GM19023 (cell line): ENCODE measurements at regions not wholly inside any gene's neighbourhood (a gene's known extent, or its start where the extent isn't known, plus 50 kb on each side); places are given as distances from the start of the nearest gene placed in this dataset.

Experiments
- ATAC-seq: cut with Tn5 transposase; IDR thresholded peaks from one replicate; pipeline ENCODE4 v1.9.1; 2021; ENCODE audit warnings: mild to moderate bottlenecking, moderate library complexity; ENCODE audit not compliant: unreplicated experiment

DNA sequence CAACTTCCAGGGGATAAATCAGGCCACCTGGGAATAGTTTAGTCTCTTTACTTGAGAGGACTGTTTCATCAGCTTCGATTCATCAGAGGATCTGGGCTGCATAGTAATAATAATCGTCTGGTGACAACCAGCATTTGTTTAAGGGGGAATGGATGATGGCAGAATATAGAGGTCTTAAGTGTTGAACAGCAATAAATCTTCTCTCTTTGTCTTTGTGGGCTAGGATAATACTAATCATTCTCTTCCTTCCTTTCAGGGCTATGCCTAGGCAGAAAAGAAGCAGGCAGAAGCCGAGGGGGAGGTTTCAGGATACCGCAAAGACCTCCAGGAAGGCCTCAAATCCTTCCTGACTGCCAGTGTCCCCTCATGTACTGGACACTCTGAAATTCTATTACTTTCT, 150.4 kb upstream of the GAREM1 start:
- ATAC-seq: no peak

DNA sequence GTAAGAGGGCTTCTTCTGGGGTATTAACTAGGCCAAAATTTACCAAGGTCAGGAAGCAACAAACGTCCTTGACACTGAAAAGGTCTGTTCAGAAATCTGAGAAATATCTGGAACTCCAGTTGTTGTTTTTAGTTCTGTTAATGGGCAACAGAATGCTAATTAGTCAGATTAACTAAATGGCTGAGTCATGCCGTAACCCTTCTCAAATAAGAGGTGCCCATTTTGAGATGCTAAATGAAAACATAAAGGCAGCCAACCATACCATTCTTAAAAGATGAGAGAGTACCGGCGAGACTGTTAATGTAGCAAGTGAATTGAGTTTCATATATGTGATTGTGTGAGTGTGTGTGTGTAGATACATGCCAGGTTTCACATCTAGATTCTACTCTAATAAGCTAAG, 147.9 kb upstream of the GAREM1 start:
- ATAC-seq: no peak

DNA sequence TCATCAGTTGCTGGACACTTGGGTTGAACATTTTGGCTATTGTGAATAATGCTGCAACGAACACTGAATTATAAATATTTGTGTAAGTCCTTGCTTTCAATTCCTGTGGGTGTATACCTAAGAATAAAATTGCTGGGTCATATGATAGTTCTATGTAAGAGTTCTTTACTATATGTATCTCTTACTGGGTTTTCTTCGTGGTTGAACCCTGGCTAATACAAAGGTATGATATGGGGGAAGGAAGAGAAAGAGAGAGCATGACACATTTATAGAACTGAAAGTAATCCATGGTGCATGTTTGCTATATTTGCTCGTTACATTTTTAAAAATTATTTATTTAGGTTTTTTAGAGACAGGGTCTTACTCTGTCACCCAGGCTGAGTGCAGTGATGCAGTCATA, 143.1 kb upstream of the GAREM1 start:
- no peak for ATAC-seq

DNA sequence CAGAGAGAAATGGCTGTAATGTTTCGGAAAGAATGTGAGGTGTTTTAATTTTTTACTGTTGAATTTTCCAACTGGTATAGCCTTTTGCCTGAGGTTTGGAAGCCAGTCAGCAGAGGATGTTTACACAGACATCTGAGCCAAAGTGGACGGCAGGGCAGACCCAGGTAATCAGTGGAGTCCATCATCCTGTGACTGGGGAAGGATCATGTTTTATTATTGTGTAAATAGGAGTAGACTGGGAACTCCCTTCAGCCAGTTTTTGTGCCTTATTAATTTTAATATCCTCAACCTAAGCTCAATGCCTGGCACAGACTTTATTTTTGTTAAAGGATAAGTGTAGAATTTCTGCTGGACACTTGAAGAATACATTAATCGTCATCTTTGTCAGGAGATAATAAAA, 142.0 kb upstream of the GAREM1 start:
- no peak for ATAC-seq

DNA sequence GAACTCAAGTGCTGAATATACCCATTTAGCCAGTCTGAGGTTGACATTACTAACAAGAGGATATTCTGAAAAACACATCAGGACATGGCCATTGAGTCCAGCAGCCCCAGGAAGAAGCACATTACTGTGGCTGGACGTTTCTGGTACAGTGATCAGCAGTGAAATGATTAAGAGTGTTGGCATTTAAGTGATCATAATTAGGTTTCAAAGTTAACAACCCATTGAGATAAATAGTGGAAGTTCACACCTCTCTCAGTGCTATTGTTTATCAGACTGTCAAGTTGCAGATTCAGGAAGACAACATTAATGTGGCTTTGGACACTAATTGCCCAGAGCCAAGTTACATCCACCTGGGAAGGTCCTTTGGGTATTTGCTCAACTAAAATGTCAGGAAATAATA, 139.5 kb upstream of the GAREM1 start:
- ATAC-seq: no peak

DNA sequence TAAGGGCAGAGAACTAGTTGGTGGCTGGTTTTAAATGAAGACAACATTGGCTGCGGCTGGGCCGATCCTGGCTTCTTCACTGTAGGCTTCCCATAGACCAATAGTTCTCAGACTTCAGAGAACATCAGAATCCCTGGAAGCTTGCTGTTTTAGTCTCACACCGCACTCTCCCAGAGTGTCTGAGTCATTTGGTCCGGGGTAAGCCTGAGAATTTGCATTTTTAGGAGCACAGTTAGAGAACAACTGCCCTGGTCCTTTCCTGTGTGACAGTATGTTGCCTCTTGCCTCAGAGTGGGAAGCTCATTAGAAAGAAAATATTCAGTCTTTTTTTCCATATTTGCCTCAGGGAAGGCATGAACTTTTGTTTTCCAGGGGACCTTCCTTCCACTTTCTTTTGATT, 137.1 kb upstream of the GAREM1 start:
- no peak for ATAC-seq

DNA sequence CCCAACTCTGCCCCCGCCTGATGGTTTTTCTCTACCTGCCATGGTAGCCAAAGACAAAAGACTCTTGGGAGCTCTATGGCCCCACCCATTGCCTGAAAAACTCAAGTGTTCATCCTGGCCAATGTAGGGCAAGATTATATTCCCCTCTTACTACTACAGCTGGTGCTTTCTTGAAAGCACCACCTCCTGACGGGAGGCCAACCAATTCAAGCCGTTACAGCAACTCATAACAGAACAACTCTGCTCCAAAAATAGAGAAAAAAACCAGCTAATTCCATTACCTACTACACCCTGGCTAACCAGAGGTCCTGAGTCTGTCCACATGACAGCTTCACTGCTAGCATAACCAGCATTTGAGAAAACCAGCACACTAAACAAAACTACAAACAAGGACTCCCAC, 127.5 kb upstream of the GAREM1 start:
- no peak for ATAC-seq

DNA sequence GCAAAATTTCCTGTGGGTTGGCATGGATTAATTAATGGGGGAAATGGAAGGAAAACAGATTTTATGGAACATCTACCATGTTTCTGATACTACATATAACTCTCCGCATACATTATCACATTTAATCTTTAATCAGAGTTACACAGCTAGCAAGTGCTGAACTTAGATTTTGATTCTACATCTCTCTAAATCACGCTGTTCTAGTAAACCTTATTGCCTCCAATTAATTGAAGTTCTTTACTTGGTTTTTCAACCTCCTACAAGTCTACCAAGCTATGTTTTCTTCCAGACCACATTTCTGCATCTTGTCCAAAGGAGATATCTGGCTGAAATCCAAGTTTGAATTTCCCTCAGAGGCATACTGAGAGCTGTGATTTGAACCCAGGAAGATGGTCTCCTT, 125.8 kb upstream of the GAREM1 start:
- no peak for ATAC-seq

DNA sequence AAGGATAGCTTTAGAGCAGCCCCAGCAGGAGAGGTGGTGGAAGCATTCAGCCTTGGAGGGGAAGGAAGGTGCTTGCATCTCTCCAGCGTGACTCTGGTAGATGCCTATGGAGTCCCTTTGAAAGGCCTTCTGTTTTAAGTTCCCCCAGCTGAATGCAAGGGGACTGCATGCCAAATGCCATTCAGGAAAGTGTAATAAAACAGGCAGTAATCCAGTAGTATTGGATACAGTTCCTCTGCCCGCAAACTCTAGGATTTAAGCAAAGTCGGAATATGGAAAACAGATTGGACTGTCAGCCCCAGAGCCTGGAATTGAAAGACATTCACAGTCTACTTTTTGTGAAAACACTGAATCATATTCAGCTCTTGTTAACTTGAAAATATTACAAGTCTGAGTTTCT, 125.2 kb upstream of the GAREM1 start:
- no peak for ATAC-seq

DNA sequence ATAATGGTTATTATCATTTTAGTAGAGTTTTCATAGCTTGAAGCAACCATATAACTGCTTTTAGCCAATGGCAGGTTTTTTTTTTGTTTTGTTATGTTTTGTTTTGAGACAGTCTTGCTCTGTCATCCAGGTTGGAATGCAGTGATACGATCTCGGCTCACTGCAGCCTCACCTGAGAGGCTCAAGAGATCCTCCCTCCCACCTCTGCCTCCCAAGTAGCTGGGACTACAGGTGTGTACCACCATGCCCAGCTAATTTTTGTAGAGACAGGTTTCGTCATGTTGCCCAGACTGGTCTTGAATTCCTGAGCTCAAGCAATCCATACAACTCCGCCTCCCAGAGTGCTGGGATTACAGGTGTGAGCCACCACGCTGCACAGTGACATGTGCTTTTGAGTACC, 117.5 kb upstream of the GAREM1 start:
- no peak for ATAC-seq

DNA sequence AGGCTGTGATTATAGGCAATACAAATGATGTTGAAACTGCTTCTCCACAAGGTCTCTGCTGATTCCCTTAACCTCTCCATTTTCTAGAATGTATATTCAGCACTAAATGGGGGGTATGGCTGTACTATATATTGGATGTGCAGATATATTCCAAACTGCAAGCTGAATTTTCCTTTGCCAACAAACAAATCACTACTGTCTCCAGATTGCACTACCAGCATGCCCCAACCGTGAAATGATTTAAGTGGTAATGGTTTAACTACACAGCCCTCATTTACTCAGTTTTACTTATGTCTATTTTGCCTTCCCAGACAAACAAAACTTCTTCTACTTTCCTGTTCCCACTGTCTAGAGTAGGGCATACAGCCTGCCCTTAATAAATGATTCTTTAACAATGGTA, 112.7 kb upstream of the GAREM1 start:
- ATAC-seq: no peak

DNA sequence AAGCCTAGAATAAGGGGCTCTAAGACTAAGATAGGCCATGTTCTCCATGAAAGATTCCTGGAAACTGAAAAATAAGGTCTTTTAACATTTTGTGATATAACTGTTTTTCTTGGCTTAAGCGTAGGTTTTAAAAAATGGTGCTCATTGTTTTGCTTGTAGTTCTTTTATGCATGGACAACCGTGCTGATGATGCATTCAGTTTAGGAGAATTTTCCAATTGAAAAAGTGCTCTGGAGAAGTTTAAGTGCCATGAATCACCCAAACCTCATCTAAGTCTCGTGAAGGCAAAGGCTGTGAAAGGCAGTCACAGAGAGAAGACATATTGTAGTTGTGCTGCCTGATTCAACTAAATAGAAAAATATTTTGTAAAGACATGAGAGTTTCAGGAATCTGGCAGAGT, 111.8 kb upstream of the GAREM1 start:
- no peak for ATAC-seq

DNA sequence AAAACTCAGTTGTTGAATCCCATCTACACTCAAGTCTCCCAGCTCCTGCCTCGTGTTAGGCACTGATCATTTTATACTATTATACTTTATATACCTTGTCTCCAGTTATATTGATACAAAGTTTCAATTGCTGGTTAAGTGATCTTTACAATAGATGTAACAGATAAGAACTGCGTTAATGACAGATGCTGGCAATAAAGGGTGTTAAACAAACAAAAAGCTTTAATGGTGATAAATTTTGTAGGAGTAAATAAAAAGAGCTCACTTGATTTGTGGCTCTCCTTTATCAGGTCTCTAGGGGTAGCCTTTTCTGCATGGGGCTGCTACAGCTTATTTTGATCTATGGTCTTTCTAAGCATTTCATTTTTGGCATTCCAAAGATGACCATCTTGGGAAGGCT, 106.9 kb upstream of the GAREM1 start:
- no peak for ATAC-seq

DNA sequence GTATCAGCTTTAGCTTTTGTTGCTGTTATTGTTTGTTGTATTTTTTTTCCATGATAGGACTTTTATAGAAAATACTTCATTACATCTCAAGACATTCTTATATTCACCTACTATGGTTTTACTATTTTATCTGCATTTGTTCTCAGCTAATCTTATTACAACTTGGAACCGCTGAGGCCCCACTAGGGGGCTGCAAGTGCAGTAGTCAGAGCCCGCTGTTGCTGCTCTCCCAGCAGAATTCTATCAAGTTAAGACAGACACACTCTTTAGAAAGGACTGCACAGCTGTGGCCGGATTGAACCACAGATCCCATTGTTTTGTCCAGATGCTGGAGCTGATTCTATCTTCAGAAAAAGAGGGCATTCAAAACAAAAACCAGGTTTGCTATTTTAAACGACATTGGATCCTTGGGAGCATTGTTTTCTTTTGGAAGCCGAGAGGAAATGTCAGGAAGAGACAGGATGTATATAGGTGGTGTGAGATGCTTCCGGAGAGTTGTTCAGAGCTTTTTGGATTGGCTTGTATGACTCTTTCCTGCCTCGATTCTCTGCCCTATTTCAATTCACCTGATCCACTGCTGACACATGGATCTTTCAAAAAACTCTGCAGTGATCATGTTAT, 105.7 kb upstream of the GAREM1 start:
- no peak for ATAC-seq

DNA sequence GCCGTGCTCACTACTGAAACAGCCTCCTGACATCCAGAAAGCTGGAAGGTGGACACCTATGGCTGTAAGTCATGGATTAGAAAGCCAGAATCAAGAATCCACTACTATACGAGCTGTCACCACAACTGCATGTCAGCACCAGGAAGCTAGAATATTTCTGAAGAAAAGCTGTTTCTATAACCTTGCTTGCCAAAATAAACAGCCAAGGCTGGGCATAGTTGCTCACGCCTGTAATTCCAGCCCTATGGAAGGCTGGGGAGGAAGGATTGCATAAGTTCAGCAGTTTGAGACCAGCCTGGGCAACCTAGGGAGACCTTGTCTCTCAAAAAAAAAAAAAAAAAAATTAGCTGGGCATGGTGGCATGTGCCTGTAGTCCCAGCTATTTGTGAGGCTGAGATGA, 96.3 kb upstream of the GAREM1 start:
- ATAC-seq: no peak

DNA sequence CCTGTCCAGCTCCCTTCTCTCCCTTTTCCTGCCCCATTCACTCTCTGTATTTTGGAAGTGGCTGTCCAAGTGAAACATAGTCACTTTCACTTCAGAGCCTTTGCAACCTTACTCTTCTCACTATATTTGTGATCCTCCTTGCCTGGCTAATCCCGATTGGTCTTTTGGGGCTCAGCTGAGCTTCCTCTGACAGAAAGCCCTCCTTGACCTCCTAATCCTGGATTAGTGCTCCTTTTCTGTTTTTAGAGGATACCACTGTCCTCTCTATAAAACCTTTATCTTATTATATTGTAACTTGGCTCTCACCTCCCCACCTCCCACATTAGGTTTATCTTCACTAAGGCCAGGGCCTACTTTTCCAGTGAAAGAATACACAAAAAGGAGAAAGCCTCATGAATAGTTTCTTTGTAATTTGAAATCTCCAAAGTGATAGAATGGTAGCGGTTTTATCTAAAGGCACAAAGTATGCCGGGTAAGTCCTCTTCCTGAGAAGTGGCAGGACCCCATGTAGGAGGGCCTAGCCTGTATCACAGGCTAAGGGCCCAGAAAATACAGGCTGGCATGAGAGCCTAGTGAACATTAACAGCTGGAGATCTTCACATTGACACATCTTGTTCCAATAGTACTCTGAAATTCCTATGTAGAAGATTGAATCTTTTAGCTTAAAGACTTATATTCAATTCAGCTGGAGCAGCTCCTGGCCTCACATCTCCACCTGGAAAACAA, 83.1 kb upstream of the GAREM1 start:
- no peak for ATAC-seq

DNA sequence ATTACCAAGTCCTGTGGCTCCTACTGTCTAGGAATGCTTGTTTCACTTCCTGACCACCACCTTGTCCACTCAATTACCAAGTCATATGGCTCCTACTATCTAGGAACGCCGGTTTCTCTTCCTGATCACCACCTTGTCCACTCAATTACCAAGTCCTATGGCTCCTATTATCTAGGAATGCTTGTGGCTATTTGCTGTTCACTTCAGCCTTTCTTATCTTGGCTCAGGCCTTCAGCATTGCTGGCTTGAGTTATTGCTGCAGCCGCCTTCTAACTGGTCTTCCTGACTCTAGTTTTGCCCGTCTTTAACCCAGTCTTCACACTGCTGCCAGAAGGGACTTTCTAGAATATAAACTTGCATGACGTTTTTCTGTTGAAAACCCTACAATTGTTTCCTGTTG, 82.5 kb upstream of the GAREM1 start:
- ATAC-seq: no peak

DNA sequence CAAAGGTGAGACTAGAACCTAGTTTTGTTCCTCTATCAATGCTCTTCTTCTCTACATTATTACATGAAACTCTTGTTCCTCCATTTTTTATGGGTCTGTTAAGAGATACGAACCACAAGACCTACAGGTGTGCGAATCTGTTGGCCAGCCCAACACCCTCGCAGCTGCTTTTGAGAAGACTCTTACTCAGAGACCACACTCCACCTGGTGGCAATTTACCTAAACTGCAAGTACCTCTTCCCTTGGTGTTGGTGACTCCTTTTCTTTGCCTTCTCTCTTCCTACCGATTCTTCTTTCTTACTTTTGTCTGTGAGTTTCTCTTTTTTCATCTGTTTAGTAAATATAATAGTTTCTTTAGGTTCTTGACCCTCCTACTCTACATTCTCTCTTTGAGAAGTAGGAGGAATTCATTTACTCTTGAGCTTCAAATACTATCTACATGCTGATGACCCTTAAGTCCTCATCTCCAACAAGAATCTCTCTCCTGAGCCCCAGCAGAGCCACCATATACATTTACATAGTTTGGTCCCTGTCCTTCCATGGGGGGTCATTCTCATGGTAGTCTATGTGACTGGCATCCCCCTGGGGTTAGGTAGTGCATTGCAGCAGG, 81.8 kb upstream of the GAREM1 start:
- peak; percentile 85 for ATAC-seq

DNA sequence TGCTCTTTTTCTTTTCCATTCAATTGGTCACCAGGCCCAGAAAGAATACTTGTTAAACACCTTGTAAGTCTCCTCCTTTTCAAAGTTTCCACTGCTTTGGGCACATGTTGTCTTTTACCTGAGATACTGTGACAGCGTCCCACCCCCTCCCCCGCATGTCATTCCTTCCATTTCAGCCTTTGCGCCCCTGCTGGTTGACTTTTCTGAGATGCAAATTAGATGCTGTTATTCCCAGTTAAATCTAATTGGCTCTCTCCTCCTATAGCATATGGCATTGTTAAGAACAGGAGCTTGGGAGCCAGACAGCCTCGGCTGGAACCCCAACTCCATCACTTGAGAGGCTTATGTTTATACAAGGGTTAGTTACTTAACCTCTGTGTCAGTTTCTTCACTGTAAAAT, 80.3 kb upstream of the GAREM1 start:
- no peak for ATAC-seq

DNA sequence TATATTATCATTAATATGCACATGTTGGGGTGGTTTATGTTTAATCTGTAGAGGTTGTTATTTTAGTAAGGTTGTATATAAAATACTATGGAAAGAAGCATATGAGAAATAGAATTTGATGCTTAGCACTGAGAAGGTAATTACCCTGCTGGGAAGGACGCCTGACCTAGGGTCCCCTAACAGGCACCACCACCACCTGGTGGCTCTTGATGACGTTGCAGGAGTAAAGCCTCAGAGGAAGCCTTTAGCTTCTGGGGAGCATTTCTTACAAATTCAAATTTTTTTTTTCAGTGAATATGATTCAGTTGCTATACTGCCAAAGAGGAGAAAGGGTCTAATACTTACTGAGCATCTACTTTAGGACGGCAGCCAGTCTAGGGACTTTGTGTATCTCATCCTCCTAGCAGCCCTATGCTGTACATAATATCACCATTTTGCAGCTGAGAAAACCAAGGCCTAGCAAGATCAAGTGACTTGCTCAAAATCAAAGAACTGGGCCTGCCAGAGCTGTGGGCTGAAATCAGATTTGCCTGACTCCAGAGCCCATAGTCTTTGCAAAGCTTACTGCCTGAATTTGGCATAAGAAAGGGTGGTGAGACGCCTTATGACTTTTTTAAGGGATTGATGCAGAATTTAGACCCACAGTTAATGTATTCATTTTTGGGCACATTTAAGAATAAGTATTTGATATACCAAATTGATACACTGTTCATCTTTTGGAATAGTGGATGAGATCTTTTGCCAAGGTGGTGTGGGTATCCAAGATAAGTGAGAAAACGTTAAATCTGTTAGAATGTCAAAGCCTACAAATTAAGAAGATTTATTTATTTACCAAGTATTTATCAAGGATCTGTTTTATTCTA, 78.8 kb upstream of the GAREM1 start:
- ATAC-seq: peak; percentile 88

DNA sequence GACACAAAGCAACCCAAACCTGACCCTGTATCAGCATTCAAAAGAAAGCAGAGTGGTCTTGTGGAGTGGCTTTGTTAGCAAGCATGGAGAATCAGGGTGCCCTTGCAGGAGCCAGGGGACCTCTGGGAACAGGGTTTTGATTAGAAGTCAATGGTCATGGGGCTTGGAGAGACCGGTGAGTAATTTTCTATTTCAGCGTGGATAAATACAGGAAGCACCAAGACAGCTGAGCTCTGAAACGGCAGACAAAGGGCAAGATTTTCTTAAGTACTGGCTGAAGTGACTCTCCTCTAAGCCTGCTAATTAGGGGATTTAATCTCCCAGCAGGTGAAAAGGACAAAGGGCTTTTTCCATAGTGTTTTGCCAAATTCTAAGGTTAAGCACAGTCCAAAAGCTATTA, 78.0 kb upstream of the GAREM1 start:
- no peak for ATAC-seq

DNA sequence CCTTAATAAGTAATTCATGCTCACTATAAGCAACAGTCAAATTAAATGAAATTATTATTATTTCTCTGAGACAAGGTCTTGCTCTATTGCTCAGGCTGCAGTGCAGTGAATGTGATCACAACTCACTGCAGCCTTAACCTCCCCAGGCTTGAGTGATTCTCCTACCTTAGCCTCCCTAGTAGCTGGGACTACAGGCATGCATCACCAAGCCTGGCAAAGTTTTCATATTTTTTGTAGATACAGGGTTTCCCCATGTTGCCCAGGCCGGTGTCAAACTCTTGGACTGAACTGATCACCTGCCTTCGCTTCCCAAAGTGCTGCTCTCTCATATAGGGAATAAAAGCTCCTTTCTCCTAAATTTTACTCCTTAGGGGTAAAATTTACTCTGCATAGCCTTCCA, 74.9 kb upstream of the GAREM1 start:
- no peak for ATAC-seq
